Vagina (tissue), 2 donors: ENCODE measurements at regions not wholly inside any gene's neighbourhood (a gene's known extent, or its start where the extent isn't known, plus 50 kb on each side); places are given as distances from the start of the nearest gene placed in this dataset.

Experiments used
- CTCF ChIP-seq, 3 experiments: fragments of 450-650 bp in 2 of 3; fragments of 200-600 bp in 1 of 3; sonication (generic) in 1 of 3; IDR thresholded peaks; one replicate each; pipeline ENCODE4 v1.5.1; 2017 to 2019; ENCODE audit warnings: antibody characterized with exemption in 3 of 3, mild to moderate bottlenecking in 2 of 3, moderate library complexity in 2 of 3
- POLR2A ChIP-seq, 2 donors: fragments of 450-650 bp; IDR thresholded peaks; one replicate each; pipeline ENCODE4 v1.6.1; 2017; ENCODE audit warnings: antibody characterized with exemption in 2 of 2, mild to moderate bottlenecking in 2 of 2, moderate library complexity in 2 of 2
- POLR2AphosphoS5 ChIP-seq, 2 donors: sonication (generic); formaldehyde crosslinking; IDR thresholded peaks; one replicate each; pipeline ENCODE4 v1.9.0; 2017; ENCODE audit warnings: antibody characterized with exemption in 2 of 2, mild to moderate bottlenecking in 2 of 2, low read depth in 1 of 2; ENCODE audit not compliant: insufficient read depth in 1 of 2

GRCh38 chr10:130333185-130333584, 197.0 kb downstream of the GLRX3 start:
- TF ChIP-seq CTCF (IDR thresholded peaks at IDR 0.05): no peak
- TF ChIP-seq POLR2A (IDR thresholded peaks at IDR 0.05): no peak
- no peak for TF ChIP-seq POLR2AphosphoS5 (IDR thresholded peaks at IDR 0.05; ENCODE audit: insufficient read depth in 1 of 2, low read depth in 1 of 2)
